Activated naive CD8-positive, alpha-beta T cell treated with anti-CD3 and anti-CD28 coated beads, Interleukin-2, amount 50 U/mL, for 16 hours (primary cell): ENCODE measurements at regions not wholly inside any gene's neighbourhood (a gene's known extent, or its start where the extent isn't known, plus 50 kb on each side); places are given as distances from the start of the nearest gene placed in this dataset.

Experiments used
- DNase-seq: peaks from one replicate; pipeline ENCODE4 v3.0.0-alpha.2; 2020; ENCODE audit warnings: low read depth, low spot score

DNA sequence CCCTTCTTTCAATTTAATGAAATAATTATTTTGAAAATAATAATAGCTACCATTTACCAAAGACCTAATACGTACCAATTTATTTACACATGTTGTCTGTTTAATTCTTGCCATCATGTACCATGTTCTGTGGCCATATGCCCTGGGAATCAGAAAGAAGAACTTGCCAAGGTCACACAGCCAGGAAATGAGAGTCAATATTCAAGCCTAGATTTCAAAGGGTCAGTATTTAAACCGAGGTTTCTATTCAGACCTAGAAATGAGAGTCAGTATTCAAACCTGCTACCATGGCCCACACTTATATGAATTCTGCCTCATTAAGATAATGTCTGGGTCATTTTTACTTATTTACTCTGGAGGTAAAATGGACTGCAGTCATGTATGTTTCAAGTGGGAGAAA, 103.6 kb upstream of the TBL1XR1 start:
- no peak for DNase-seq

DNA sequence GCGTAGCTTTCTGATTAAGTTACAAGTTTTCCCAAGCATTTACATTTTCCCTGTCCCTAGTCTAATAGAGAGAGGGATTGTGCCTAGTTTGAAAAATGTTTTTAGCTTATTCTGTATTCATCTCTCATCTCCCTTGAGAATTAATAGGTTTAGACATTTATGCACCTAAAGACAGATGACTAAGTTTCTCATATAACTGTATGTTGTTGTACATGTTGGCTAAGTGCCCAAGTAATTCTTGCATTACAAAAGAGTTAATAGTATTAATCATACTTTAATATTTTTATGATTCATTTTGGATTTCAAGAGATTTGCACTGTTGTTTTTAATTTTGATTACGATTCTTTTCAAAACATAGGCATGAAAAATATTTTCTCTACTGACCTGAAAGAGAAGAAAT, 109.0 kb upstream of the TBL1XR1 start:
- DNase-seq = no peak

DNA sequence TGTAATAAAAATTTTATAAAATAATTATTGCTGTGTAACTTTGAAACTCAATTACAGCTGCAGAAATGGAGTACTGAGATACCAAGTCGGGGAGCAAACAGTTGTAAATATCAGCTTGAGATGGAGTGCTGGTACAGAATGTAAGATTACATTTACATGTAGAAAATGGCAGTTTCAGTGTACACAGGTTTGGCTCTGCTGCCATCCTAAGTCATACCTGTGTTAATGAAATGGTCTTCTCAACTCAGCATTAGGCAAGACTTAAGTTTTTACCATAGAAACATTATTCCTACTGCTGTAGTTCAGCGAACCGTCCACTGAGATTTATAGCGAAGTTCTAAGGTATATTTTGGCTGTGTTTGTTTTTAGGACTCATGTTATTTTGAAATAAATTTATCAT, 110.1 kb upstream of the TBL1XR1 start:
- no peak for DNase-seq

DNA sequence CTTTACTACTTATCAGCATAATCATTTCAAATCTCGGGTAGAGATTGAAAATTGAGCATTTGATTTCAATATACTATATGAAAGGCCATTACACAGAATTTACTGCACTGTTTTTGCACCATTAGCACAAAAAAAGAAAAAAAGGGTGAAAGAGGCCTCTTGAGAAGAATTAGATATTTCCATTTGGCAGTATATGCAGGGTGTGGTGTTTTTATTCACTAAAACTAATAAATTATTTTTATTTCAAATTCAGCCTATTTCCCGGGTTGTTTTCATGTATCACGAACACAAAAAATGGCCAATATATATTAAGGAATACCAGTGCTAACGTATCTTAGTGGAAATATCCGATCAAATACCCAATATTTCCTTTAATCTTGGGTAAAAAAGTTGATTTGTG, 110.5 kb upstream of the TBL1XR1 start:
- no peak for DNase-seq

DNA sequence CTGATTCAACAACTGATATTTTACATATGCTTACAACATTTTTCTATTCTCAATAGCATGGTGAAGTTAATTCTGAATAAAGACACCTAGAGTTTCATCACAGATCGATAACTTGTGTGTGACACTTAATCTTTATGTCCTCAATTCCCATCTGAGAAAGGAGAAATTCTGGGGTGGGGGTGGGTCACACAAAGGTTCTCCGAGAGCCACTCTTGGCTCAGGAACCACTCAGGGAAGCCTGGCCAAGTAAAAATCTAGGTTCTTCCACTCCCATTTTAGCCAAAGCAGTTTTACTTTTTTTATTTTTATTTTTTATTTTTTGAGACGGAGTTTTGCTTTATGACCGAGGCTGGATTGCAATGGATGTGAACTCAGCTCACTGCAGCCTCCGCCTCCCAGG, 111.0 kb upstream of the TBL1XR1 start:
- no peak for DNase-seq

DNA sequence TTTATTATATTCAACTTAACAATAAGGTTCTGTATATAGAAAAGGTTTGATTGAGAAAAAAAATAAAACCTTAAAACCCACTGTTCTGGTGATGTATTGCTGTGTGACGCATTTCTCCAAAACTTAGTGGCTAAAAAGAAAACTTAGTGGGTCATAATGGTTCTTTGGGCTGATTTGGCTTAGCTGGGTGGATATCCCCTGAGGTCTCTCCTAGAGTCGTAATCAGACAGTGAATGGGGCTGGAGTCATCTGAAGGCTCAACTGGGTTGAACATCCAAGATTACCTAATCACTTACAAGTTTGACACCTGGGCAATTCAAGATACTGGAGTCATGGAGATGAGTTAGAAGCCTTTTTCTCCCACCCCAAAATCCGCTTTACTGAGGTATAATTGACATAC, 111.6 kb upstream of the TBL1XR1 start:
- DNase-seq = no peak

DNA sequence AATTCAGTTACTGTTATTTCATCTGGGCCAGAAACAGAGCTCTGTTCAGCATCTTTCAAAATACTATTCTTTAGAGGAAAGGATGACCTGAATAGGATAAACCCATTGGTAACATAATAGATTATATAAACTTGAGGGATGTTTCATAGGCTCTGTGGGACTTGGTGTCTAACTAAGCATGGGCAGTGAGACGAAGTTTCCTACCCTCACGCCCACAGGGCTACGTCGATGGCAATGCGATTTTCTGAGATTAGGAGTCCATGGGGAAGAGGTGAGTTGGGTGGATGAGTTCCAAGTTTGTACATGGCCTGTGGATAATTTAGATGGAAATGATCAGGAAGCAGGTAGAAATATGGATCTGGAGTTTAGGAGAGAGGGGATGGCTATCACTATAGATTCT, 115.2 kb upstream of the TBL1XR1 start:
- no peak for DNase-seq

DNA sequence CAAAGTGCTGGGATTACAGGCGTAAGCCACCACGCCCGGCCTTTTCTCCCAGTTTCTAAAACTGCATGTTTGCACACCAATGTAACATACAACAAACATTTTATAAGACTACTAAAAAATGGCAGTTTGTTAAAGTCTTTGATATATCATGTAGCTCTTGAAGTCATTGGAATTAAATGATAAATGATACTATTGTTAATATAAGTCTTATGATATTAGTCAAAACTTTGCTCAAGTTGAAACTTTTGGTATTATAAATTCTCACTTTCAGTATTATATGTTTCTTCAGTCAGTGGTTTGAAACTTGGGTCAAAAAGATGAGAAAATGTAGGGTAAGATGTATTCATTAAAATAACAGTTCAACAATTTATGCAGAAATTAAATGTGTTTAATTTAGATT, 117.6 kb upstream of the TBL1XR1 start:
- no peak for DNase-seq

DNA sequence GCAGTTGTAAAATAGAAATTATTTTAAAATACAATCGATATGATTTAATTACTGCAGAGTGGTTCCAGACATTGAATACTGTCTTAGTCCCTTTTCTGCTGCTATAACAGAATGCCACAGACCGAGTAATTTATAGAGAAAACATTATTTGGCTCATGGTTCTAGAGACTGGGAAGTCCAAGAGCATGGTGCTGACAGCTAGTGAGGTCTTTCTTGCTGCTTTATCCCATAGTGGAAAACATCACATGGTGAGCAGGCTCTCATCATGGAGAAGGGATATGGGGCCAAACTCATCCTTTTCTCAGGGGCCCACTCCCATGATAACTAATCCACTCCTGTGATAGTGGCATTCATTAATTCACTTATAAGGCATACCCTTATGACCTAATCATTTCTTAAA, 120.0 kb upstream of the TBL1XR1 start:
- DNase-seq = no peak

DNA sequence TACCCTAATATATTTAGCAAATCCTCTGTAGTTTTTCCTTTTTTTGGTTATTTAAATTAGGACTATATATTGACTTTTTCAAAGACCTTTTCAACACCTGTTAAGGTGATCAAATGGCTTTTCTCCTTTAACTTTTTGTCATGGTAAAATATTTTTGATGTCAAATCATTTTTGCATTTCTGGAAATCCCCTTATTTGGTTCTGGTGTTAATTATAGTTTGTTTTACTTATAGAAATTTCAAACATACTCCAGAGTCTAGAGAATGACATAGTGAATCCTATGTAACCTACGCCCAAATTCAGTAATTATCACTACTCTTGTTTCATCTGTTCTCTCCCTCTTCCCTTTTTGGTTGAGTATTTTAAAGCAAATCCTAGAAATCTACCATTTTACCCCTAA, 121.3 kb upstream of the TBL1XR1 start:
- DNase-seq = no peak

DNA sequence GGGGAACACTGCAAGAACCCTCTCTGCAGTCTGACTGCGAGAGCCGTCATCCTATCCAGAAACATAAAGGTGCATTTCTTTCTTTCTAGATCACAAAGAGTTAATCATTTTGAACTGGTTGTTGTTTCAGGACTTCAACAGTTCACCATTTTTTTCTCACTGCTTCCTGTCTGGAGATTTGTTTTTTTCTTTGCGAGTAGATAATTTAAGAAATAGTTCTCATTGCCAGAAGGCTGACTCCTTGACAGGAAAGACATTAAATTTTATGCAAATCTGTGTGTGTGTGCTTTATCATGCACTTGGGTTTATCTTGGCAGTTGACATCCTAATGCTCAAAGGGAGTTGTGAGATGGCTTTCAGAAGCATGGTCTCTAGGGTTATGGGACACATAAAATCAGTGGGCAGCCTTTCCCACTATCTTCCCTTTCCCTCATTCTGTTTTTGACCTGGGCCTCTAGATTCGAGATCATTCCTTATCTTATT, 123.5 kb upstream of the TBL1XR1 start:
- DNase-seq = no peak

DNA sequence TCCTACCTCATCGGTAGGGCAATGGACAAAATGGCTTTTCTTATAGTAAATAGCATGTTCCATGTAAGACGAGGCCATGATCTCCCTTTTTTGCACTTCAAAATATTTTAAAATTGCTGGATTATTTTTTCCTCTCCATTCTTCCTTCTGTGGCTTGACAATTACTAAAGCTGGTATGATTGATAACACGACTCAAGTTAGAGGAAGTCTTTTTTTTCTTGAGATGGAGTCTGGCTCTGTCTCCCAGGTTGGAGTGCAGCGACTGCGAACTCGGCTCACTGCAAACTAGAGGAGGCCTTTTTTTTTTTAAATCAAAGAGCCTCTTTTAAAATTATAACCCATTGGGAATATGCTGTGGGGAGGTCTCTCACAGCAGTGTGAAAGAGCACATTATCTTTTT, 124.5 kb upstream of the TBL1XR1 start:
- no peak for DNase-seq

DNA sequence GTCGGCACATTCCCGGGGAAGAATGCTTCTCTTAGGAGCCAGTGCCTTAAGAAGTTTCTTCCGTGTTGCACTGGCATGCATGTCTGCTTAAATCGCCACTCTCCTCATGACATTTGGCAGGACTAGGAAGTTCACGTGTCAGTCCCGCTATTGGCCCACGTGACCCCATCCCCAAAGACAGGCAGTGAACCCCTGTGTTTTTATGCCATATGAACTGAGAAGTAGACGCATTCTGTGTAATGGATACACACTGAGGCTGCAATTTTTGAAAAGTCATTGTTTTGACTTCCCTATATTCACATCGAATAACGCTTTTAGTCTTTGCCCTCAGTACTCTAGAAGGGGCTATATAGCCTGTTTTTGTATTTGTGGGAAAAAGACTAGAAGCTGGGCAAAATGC, 125.6 kb upstream of the TBL1XR1 start:
- DNase-seq = no peak

DNA sequence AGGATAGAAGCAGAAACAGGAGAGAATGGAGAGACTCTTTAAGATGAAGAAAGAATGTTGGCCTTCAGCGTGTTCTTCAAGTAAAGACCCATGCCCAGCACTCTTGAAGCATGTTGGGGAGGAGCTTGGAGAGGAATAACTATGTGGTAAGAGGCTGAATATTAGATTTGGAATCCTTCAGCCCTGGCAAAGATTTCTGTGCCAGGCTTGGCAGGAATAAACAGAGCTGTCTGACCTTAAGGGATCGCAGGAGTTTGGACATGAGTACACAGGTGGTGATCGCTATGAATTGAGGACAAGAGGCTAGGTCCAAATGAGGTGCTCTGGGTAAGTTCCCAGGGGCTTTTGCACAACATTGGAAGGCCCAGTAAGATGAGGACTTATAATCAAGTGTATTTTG, 132.6 kb upstream of the TBL1XR1 start:
- no peak for DNase-seq

DNA sequence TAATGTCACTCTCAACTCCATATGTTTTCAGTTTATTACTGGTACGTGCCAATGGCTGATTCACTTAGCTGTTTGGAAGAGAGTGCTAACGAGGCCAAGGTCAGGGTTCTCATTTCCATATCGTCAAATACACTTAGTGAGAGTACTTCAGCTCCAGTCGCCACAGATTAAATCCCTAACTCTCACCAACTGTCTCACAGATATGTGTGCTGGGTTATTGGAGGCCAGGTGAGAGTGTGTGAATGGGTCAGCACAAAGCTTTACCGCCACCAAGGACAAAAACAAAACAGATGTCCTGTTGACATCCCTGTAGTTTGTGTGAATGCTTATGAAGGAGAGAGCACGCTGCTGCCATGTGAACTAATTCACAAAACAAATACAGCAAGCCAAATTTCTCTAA, 133.5 kb upstream of the TBL1XR1 start:
- no peak for DNase-seq

DNA sequence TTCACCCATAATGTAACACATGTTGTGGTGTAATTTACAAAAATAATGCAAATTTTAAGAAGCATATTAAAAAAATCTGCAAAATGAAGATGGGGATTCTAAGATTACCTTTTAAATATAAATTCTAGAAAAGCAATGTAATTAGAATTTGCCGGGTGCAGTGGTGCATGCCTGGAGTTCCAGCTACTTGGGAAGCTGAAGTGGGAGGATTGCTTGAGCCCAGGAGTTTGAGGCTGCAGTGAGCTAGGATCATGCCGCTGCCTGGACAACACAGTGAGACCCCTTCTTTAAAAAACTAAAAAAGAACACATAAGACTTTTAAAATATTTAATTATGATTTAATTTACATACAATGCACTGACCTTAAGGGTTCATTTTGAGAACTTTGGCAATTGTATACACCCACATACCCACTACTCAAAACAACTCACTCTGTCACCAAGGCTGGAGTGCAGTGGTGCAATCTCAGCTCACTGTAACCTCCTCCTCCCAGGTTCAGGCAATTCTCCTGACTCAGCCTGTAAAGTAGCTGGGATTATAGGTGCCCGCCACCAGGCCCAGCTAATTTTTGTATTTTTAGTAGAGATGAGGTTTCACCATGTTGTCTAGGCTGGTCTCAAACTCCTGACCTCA, 134.0 kb upstream of the TBL1XR1 start:
- no peak for DNase-seq

DNA sequence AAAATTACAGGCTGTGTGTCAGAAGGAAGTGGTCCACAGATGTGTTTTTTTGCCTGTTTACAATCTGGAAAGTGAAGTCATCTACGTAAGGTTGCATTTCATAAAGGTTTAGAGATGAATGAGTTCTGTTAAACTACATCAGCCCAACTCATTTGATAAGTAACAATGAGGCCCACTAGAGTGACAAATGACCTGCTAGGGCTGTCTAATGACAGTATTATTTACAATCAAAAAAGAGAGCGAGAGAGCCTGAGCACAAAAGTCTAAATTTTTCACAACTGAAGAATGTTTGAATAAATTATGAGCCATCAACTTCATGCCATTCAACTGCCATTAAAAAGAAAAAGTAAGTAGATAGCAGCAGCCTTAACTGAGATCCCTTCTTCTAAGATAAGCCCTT, 135.7 kb upstream of the TBL1XR1 start:
- DNase-seq = no peak

DNA sequence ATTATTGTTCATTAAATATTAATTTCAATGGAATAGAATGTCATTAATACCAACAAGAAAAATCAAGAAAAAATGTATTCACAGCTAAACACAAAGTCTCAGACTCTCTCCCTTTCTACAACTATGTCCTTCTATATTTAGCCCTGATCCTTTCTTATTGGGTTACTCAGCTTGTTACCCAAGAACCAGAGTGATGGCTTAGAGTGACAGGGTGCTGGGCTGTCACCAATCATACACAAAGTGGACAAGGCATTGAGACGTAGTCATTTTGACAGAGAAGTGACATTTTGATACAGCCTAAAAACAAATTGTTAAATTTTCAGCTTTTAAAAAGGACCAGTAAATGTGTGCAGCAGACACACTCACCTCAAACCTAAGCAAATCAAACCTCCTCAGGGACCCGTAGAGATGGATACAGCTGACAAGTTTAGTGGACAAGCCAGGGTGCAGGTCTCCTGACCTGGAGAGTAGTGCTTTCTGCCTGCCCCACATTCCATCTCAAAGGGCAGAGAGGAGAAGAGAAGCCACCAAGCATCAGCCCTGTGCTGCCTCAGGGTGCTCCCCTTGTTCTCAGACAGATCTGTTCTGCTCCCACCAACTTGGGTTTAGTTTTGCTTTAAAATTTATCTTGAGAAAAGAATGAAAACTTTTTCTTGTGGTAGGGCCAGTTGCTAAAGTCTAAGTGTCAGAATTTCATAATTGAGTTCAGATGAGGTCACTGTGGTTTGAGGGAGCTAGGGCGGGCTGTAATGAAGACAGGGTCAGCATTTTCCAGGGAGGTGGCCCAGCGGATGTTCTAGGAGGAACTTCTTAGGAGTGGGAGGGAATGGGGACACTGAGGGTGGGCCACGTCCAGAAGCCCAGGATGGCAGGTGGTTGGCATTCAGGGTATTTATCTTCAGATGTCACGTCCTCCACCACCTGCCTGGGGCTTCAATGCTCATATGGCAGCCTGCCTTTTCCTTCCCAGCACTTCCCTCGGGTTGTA, 136.5 kb upstream of the TBL1XR1 start:
- no peak for DNase-seq

DNA sequence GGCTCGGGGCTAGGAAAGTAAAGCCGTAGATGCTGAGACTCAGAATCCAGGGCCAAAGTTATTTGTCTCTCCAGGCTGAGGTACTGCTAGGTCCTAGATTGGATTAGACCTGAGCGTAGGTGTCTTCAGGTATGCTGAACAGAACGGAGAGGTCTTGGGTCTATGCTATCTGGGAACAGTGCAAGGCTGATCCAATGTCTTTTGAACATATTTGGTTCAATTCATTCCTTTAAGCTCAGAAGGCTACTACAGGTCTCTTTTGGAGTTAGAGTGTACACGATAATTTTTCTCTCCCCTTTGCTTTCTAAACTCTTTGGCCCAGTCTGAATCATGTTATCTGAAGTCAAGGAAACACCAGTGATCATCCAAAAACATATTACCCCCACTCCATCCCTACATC, 137.5 kb upstream of the TBL1XR1 start:
- DNase-seq = no peak

DNA sequence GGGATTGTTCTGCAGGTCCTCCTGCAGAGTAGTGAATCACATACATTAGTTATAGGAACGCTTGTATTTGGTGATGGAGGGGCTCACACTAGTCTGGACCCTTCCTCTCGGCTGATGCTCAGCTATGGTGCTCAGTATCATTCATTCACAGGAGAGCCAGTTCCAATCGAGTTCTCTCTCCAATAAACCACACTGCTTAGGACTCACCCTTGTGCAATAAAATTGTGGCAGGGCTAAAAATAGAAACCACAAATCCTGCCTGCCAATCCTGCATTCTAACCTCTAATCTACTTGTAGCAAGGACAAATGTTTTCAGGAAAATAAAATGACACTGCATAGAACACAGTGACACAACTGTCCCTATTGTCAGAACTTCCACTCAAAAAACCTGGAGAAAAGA, 138.4 kb upstream of the TBL1XR1 start:
- no peak for DNase-seq

DNA sequence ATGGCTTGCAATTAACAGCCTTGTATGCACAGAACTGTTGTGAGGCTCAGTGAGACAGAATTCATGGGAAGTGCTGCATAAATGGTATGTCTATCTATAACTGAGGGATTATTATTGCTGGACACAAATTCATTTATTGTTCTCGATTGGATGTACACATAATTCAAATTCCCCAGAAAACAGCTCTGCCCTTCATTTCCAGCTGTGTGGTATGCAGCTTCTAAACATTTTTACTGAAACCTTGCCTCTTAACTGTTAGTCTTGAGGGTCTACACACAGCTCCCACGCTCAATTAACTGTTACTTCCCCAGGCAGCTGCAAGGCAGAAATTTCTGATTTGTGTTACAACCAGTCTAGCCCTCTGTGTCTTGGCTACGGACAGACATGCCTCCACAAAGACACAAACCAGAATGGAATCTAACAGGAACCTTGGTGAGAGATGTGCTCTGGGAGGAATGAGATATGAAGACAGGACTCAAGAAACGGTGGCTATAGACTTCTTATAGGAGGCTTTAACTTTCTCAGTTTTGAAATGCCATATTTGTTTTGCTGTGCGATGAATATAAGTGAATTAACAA, 139.7 kb upstream of the TBL1XR1 start:
- DNase-seq = no peak

DNA sequence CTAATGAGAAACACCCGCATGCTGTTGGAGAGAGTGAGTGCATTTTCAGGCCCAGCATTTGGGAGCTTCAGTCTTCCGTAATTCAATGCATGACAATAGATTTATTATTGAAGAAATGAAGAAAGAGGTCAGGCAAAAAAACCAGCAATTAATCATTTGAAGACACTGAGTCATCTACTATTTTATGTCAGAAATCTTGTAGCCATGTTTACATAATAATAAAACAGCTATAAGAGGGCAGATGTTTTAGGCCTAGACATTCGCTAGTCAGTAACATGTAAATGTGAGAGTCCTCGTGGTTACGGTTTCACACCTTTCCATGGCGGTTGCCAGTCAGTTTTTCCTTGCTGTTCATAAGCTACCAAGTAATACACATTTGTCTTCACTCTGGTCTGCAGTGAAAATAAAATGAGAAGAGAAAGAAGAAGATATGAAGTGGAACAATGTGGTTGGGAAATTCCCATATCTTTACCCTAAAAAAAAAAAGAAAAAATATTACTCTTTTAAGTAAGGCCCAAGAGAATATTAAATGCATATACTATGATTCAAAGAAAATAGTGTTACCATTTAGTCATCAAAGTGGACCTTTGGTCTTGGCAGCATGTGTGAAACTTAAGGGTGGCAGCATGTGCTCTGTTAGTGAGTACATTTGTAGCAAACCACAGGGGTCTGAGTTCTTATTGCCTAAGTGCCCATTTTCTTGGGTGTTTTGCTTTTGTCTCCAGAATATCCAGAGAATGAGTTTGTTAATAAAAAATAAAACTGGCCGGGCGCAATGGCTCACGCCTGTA, 140.5 kb upstream of the TBL1XR1 start:
- peak; percentile 49 for DNase-seq
